NCI-H146 treated with DMSO at 0.1 percent for 48 hours (cell line): ENCODE measurements at regions not wholly inside any gene's neighbourhood (a gene's known extent, or its start where the extent isn't known, plus 50 kb on each side); places are given as distances from the start of the nearest gene placed in this dataset.
A peak's percentile ranks its signal among the peaks of the same experiment; 100 is the strongest.

Experiments used
- DNase-seq: peaks from one replicate; lab custom pipeline; 2025; ENCODE audit not compliant: unreplicated experiment; lab: John Stamatoyannopoulos, UW

DNA sequence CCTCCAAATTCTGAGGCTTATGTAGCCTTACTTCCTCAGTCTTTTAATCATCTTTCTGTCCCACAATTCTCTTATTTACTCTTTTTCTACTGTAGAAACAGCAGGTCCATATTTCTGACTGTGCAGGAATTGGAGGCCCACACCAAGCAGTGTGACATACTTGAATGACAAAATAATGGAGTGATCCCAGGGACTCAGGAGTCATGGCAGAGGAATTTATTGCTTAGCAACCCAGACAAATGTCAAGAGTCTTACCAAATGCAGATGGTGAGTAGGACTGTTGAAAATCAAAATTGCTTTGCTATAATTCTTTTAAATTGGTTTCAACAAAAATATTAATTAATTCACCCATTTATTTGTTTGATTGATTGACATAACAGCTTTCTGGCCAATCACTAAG lies 59.9 kb downstream of the HTR1B start:
- DNase-seq, result no peak

GRCh38 chr6:77401231-77401630 lies 62.1 kb downstream of the HTR1B start:
- DNase-seq, result no peak

DNA sequence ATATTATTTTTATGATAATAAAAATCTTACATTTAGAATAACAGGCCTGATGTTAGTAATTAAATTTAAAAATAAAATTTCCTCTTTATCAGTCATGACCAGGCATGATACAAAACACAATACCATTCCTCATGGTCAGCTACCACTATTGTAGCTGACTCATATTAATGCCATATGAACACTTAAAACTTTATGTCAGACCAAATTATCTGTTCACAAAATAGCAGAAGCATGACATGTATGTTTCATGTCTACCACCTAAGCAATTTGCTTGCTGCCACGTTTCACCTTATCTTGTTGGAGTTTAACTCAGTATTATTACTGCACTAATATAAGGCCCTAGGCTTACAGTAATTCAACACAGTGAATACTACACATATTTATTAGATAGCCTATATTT lies 65.7 kb downstream of the HTR1B start:
- no peak for DNase-seq

- no peak for DNase-seq
These were observed 73.9 kb downstream of the HTR1B start for GRCh38 chr6:77389402-77389801.

DNA sequence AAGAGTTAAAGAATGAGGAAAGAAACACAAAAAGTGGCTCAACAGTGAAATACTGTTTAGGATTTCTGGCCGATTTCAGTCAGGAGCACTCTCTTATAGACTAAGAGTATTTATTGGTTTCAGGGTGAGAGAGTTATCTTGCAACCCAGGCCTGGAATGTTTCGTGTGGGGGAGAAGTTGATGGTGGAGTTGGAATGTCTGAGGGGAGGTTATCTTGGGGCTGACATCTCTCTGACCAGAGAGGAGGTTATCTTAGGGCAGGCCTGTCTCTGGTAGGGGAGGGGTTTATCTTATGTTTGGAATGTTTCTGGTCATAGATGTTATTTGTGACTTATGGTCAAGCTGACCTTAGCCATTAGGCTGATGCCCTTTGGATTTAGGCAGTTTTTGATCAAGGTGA lies 80.3 kb downstream of the HTR1B start:
- DNase-seq, result no peak

GRCh38 chr6:77373955-77374354 lies 89.3 kb downstream of the HTR1B start:
- peak; percentile 1 for DNase-seq

- no peak for DNase-seq
These were observed 91.5 kb downstream of the HTR1B start for GRCh38 chr6:77371748-77372147.

DNA sequence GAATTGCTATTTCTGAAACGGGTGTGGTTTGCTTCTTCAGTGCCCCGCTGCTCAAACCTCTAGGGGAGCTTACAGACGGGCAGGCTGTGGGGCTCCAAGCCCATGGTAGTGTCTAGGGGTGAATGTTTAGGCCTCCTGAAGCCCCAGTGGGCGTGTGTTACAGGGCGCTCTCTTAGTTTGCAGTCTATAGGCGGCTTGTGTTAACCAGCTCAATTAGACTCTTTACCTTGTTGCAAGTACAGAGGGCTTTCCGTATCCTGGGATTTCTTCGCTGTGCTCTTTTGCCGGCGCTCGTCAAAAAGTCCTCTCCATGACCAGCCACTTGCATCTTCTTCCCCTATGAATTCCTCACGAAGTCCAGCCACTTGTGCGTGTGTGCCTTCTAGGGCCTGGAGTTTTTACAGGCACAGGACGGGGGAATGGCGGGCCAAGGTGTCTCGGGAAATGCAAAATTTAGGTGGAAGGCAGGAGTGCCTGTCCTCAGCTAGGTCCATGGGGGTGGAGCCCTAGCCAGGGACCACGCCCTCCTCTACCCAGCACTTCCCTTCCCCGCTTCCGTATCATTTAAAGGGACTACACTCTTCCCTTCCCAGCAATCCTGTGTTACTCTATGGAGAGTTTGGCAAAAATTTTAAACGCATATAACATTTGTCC lies 94.5 kb downstream of the HTR1B start:
- no peak for DNase-seq

DNA sequence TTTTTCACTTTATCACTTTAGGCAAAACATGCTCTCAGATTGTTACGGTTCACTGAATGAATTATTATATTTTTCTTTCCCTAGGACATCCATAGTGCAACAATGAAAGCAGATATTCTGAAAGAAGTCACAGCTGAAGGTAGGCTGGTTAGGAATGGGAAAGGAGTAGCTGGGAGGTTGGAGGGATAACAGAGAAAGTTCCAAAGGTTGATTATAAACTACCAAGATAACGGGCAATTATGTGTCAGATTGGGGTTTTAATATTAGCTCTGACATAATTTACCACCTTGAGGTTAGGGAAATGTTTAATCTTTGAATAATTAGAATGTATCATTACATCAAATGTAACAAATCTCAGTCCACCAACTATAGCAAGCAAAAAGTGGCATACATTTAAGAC lies 96.5 kb downstream of the HTR1B start:
- DNase-seq, result no peak

DNA sequence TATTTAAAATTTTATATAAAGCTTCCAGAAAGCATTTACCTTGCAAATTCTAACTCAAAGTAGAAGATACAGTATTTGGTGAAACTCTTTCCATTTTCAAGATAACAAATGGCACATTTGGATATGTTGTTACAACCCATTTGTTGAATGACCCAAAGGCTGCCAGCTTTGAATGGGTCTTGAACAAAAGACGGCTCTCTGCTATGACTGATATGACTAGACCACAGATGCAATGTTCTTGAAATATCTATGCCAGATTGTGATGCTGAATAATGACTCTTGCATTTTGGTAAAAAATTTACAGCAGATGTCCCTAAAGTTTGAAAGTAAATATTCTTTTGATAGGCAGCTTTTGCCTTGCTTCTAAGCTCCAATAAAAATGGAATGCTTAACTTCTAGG lies 99.6 kb downstream of the HTR1B start:
- no peak for DNase-seq

DNA sequence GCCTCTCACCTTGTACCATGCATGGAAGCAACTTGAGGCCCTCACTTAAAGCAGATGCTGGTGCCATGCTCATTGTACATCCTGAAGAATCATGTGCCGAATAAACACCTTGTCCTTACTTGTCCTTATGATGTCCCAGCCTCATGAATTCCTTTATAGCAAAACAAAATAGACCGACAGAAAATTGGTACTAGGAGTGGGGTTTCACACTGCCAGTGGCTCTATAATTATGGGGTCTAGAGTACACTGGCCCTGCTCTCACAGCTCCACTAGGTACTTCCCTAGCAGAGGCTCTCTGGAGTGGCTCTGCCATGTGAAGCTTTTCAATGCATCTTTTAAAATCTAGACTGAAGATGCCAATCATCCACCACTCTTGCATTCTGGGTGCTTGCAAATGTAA lies 101.2 kb downstream of the HTR1B start:
- no peak for DNase-seq

GRCh38 chr6:77361018-77361417 lies 102.3 kb downstream of the HTR1B start:
- no peak for DNase-seq

DNA sequence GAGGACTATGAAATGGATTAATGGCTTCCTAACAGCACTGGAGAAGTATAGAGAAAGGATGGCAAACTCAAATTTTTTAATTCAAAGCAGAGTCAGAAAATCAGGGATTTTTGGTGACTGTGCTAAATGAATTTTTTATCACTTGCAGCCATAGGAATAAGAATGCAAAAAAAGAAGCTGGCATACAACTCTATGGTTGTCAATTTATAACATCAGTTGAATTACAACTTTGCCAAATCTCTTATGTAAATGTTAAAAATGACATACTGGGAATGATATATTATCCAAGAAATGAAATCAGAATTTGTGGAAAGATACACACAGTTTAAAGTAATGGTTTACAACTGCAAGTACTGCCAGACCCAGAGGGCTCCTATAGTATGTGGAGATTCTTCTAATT lies 106.5 kb downstream of the HTR1B start:
- no peak for DNase-seq

GRCh38 chr6:77354581-77354980 lies 108.7 kb downstream of the HTR1B start:
- no peak for DNase-seq

DNA sequence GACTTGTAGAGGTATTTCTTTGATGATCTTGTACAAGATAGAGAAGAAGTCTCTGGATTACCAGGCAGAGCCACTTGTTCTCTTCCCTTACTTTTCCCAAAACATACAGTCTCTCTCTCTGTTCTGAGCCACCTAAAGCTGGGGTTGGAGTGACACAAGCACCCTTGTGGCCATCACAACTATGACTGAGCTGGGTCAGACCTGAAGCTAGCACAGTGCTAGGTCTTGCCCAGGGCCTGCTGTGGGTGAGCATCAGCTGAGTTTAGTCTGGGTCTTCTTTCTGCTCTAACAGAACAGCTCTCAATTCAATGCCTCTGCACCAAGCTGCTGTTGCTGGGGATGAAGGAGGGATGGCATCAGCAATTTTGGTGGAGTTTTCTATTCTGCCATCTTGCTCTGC lies 110.2 kb downstream of the HTR1B start:
- DNase-seq, result no peak

DNA sequence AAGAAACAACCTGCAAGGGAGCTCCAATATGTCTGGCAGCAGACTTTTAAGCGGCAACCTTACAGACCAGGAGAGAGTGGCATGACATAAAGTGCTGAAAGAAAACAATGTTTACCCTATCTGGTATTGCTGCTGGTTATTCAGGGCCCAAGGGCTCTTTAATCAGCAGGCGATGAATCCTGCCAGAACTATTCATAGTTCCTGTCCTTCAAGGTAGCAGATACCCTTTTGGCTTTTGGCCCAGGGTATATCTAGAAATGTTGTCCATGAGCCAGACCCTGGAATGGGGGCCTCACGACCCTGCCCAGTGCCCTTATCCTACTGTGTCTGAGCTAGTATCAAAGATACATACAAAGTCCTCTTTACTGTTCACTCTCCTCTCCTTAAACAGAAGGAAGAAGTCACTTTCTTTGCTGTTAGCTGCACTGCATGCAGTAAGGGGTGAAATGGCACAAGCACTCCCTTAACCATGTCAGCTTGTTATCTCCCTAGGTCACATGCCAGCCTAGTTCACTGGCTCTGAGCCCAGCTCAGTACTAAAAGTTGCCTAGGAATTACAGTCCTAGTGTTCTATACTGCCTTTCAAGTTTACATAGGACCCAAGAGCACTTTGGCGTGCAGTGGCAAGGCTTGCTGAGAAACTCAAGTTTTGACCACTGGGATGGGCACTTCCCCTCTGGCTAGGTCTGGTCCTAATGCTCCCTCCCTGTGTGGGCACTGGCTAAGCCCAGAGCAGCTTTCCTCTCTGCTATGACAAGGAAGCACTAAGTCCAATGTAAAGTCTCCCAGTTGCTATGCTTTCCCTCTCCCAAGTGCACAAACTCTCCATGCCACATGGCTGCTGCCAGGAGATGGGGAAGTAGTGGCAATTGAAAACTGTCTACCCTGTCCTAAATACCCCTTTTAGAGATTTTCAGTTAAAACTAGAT lies 122.0 kb downstream of the HTR1B start:
- DNase-seq, result no peak

GRCh38 chr6:77340331-77340730 lies 123.0 kb downstream of the HTR1B start:
- DNase-seq, result no peak

DNA sequence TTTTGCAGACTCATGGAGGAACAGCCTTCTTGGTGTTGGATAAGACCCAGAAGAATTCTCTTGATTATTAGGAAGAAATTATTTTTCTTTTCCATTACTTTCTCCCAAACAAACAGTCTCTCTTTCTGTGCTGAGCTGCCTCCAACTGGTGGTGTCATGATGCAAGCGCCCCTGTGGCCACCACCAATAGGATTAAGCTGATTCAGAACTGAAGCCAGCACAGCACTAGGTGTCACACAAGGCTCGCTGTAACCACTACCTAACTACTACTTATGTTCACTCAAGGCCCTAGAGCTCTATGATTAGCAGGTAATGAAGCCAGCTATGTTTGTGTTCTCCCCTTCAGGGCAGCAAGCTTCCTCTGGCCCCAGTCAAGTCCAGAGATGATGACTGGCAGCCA lies 123.4 kb downstream of the HTR1B start:
- no peak for DNase-seq

- DNase-seq, result no peak
These were observed 125.9 kb downstream of the HTR1B start for GRCh38 chr6:77337392-77337791.

GRCh38 chr6:77334093-77334492 lies 129.2 kb downstream of the HTR1B start:
- no peak for DNase-seq

DNA sequence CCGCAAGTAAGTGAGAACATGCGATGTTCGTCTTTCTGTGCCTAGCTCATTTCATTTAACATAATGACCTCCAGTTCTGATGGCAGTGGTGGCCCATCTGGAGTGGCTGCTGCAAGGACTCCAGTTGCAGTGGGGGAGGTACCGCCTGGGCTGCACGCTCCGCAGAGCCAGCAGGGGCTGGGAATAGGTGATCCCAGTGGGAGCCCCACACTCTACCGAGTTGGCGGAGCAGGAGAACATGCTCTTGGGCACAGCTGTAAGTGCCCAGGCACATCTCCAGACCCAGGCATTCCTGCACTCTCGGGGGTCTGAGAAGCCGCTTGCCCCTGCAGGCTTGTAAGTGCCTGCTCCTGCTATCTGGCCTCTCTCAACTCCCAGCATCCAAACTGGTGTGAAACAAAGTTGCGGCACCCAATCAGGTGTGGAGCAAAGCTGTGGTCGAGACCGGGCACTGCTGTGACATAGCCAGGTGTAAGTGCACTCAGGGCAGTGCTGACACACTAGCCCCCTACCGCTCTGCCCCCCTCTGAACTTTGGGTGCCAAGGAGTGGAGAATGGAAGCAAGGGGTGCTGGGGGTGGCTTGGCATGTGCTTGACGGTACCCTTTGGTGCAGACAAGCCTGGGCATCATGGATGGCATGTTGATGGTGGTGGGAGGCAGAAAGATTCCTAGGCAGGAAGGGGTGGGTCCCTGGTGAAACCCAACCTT lies 130.2 kb downstream of the HTR1B start:
- no peak for DNase-seq

GRCh38 chr6:77326711-77327110 lies 136.6 kb downstream of the HTR1B start:
- DNase-seq, result no peak
